Colonic mucosa (tissue), 4 donors: ENCODE measurements at regions not wholly inside any gene's neighbourhood (a gene's known extent, or its start where the extent isn't known, plus 50 kb on each side); places are given as distances from the start of the nearest gene placed in this dataset.
A peak's percentile ranks its signal among the peaks of the same experiment; 100 is the strongest.

Source experiments
- DNase-seq: peaks from one replicate; pipeline ENCODE4 v3.0.0-alpha.2; 2020
- H3K27ac ChIP-seq: fragments of 200-600 bp; one replicate; pipeline ENCODE4 v1.8.0; 2021
- H3K27me3 ChIP-seq: fragments of 200-600 bp; one replicate; pipeline ENCODE4 v1.8.0; 2021
- H3K36me3 ChIP-seq: fragments of 200-600 bp; one replicate; pipeline ENCODE4 v1.8.0; 2021
- H3K4me1 ChIP-seq: fragments of 200-600 bp; one replicate; pipeline ENCODE4 v1.8.0; 2021; ENCODE audit warnings: mild to moderate bottlenecking
- H3K4me3 ChIP-seq: fragments of 200-600 bp; one replicate; pipeline ENCODE4 v1.8.0; 2021
- H3K9ac ChIP-seq, 2 donors: one replicate each; pipeline ENCODE4 v1.7.0; 2013; ENCODE audit warnings: control low read depth in 2 of 2, low read depth in 2 of 2, low read length in 2 of 2
- H3K9me3 ChIP-seq: fragments of 200-600 bp; one replicate; pipeline ENCODE4 v1.8.0; 2021
- CTCF ChIP-seq: fragments of 200-600 bp; IDR thresholded peaks from one replicate; pipeline ENCODE4 v1.8.0; 2022; ENCODE audit warnings: antibody characterized with exemption, mild to moderate bottlenecking
- intact Hi-C: fragments of 100-400 bp; cut with DNase I; formaldehyde crosslinking; loops from one replicate; pipeline ENCODE4 v1.14.1; 2022
- donor health status: healthy.
- donor health status: DM: no; HTN: no; CAD: no.
- donor health status: DM: no; HTN: no; CAD: no.

DNA sequence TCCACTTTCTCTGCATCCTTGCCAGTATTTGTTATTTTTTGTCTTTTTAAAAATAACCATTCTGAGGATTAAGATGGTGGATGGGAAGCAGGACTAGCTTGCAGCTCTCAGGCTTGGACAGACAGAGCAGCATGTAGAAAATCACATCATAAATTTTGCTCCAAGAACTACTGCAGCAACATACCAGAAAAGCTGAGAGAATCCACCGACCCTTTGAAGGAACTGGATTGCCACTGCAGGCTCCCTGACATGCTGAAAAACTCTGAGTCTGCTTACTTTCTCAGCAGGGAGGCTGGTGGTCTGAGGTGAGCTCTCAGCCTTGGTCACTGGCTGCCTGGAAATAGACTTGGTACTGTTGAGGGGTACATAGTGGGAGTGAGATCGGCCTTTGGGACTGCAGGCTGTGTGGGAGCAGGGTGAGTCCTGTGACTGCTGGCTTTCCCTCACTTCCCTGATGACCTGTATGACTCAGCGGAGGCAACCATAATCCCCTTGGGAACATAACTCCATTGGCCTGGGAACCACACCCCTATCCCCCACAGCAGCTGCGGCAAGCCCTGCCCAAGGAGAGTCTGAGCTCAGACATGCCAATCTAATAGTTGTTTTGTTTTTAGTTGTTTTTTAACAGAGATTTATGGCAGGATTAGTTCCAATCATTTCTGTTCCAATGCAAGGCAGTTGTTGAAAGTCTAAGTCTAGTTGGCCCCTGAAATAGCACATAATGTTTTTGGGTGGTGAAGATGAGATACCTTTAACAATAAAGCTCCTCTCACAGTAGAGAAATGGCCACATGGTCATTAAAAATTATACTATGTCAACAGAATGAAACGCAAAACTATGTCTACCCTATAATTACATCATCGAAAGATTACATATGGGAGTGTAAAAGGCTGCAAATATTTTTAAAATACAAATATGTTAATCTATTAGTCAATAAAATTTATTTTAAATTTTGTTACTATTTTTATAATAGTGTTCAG, 414.2 kb upstream of the CHAC2 start:
- Histone ChIP-seq H3K4me3 (no peak overlapping the region), H3K27me3 (no peaks in the 10 kb centered on the region), H3K27ac (no peak overlapping the region), H3K9ac (no peak overlapping the region), H3K9me3 (no peaks in the 10 kb centered on the region), H3K4me1 (no peaks in the 10 kb centered on the region), H3K36me3 (no peaks in the 10 kb centered on the region)
- DNase-seq: peak; percentile 57
- TF ChIP-seq CTCF: no peak
- intact Hi-C loops: no loop called here

DNA sequence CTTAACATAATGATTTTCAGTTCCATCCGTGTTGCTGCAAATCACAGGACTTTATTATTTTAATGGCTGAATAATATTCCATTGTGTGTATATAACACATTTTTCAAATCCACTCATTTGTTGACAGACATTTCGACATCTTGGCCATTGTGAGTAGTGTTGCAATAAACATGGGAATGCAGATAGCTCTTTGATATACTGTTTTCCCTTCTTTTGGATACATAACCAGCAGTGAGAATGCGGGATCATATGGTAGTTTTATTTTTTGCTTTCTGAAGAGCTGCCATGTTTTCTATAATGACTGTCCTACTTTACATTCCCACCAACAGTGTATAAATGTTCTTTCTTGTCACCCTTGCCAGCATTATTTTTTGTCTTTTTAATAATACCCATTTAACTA, 420.3 kb upstream of the CHAC2 start:
- H3K4me1 ChIP-seq: no peaks in the 10 kb centered on the region
- H3K9ac ChIP-seq: no peak overlapping the region
- H3K27ac ChIP-seq: no peak overlapping the region
- H3K36me3 ChIP-seq: no peaks in the 10 kb centered on the region
- no peak for TF ChIP-seq CTCF
- intact Hi-C loops: no loop called here
- H3K9me3 ChIP-seq: no peaks in the 10 kb centered on the region
- DNase-seq: no peak
- H3K4me3 ChIP-seq: no peak overlapping the region
- H3K27me3 ChIP-seq: no peaks in the 10 kb centered on the region

GRCh38 chr2:53342248-53342647, 425.4 kb upstream of the CHAC2 start:
- H3K9me3 ChIP-seq: no peaks in the 10 kb centered on the region
- no peaks in the 10 kb centered on the region for H3K4me1 ChIP-seq
- no peak overlapping the region for H3K4me3 ChIP-seq
- intact Hi-C loops: no loop called here
- no peaks in the 10 kb centered on the region for H3K36me3 ChIP-seq
- no peak overlapping the region for H3K27ac ChIP-seq
- no peak overlapping the region for H3K9ac ChIP-seq
- H3K27me3 ChIP-seq: no peaks in the 10 kb centered on the region
- DNase-seq: no peak
- no peak for TF ChIP-seq CTCF

DNA sequence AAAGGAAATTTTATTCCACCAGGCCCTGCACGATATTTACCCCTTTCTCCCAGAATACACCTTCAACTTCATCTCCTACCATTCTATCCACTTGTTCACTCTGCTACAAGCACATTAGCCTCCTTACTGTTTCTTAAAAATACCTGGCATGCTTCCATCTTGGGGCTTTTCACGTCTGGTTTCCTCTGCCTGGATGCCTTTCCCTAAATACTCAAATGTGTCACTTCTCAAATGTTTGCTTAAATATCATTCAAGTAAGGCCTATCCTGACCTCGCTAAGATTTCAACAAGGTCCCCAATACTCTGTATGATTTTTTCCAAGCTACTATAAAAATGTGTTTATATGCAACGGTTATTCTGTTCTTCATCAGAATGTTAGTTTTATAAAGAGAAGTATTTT, 433.0 kb upstream of the CHAC2 start:
- TF ChIP-seq CTCF: no peak
- Histone ChIP-seq H3K27ac (no peak overlapping the region), H3K27me3 (no peaks in the 10 kb centered on the region), H3K9me3 (no peaks in the 10 kb centered on the region), H3K9ac (no peak overlapping the region), H3K4me1 (no peaks in the 10 kb centered on the region), H3K4me3 (no peak overlapping the region), H3K36me3 (no peaks in the 10 kb centered on the region)
- no peak for DNase-seq
- intact Hi-C loops: no loop called here

- no peaks in the 10 kb centered on the region for H3K27me3 ChIP-seq
- H3K9ac ChIP-seq: no peak overlapping the region
- H3K4me3 ChIP-seq: no peak overlapping the region
- H3K27ac ChIP-seq: no peak overlapping the region
- no peaks in the 10 kb centered on the region for H3K4me1 ChIP-seq
- H3K36me3 ChIP-seq: no peaks in the 10 kb centered on the region
- H3K9me3 ChIP-seq: no peaks in the 10 kb centered on the region
- no peak for DNase-seq
- intact Hi-C loops: no loop called here
- TF ChIP-seq CTCF: no peak
Measured at GRCh38 chr2:53331667-53332066, 435.9 kb upstream of the CHAC2 start.
